IMR-90 (cell line): ENCODE measurements at regions not wholly inside any gene's neighbourhood (a gene's known extent, or its start where the extent isn't known, plus 50 kb on each side); places are given as distances from the start of the nearest gene placed in this dataset.

Source experiments
- ATAC-seq: fragments of 200-7000 bp; cut with Tn5 transposase; 2 replicates; pipeline ENCODE4 v1.9.1; 2020; ENCODE audit warnings: low read depth, mild to moderate bottlenecking, moderate library complexity
- BruUV-seq: library from RNA; stranded (reverse); fragments of 400-500 nt; replicated peaks from 2 replicates; lab custom pipeline; 2021; lab: Mats Ljungman, UMichigan
- CTCF ChIA-PET: fragments of 300-600 bp; formaldehyde crosslinking; extraction: SDS; loops from one replicate; lab custom pipeline; 2021; ENCODE audit warnings: antibody characterized with exemption; lab: Yijun Ruan, JAX
- POLR2A ChIA-PET: fragments of 300-600 bp; sonication (Branson Sonifier 250); formaldehyde crosslinking; loops from one replicate; lab custom pipeline; 2022; ENCODE audit warnings: antibody characterized with exemption; ENCODE audit not compliant: unreplicated experiment; lab: Charles Lee
- DNase-seq: peaks from one replicate; pipeline ENCODE4 v3.0.0; 2013
- H2AFZ ChIP-seq: replicated peaks from 2 replicates; pipeline ENCODE3; 2013; ENCODE audit warnings: low read length, mild to moderate bottlenecking; ENCODE audit not compliant: poor library complexity
- H2AK5ac ChIP-seq: 2 replicates; pipeline ENCODE4 v1.6.1; 2013; ENCODE audit warnings: low read depth, low read length, inconsistent platforms
- H2AK9ac ChIP-seq: replicated peaks from 2 replicates; pipeline ENCODE3; 2013; ENCODE audit warnings: mild to moderate bottlenecking, low read depth, low read length, moderate library complexity; ENCODE audit not compliant: poor library complexity
- H2BK120ac ChIP-seq: 2 replicates; pipeline ENCODE4 v1.6.1; 2013; ENCODE audit warnings: low read depth, low read length, inconsistent platforms
- H2BK15ac ChIP-seq: 3 replicates; pipeline ENCODE4 v1.6.1; 2013; ENCODE audit warnings: low read depth, low read length, inconsistent platforms
- H2BK20ac ChIP-seq: 2 replicates; pipeline ENCODE4 v1.6.1; 2013; ENCODE audit warnings: low read depth, mild to moderate bottlenecking, inconsistent platforms, low read length, moderate library complexity
- H2BK5ac ChIP-seq: 2 replicates; pipeline ENCODE4 v1.6.1; 2013; ENCODE audit warnings: mild to moderate bottlenecking, low read depth, low read length, inconsistent platforms; ENCODE audit not compliant: poor library complexity, severe bottlenecking
- H3K14ac ChIP-seq: replicated peaks from 2 replicates; pipeline ENCODE4 v1.6.1; 2013; ENCODE audit warnings: low read depth, low read length, inconsistent platforms
- H3K18ac ChIP-seq: 2 replicates; pipeline ENCODE4 v1.6.1; 2013; ENCODE audit warnings: low read depth, low read length, control low read depth
- H3K23ac ChIP-seq: 2 replicates; pipeline ENCODE4 v1.6.1; 2013; ENCODE audit warnings: low read depth, low read length, inconsistent platforms
- H3K27ac ChIP-seq: 2 replicates; pipeline ENCODE4 v1.5.1; 2013; ENCODE audit warnings: mild to moderate bottlenecking, control low read depth, low read length; ENCODE audit not compliant: insufficient read depth
- H3K27me3 ChIP-seq: 2 replicates; pipeline ENCODE4 v1.6.1; 2013; ENCODE audit warnings: low read length; ENCODE audit not compliant: control insufficient read depth, insufficient read depth
- H3K36me3 ChIP-seq: 2 replicates; pipeline ENCODE4 v1.6.1; 2013; ENCODE audit warnings: low read length, mixed read lengths; ENCODE audit not compliant: control insufficient read depth, insufficient read depth
- H3K4ac ChIP-seq: 2 replicates; pipeline ENCODE4 v1.6.1; 2013; ENCODE audit warnings: low read depth, low read length, inconsistent platforms
- H3K4me1 ChIP-seq: 2 replicates; pipeline ENCODE4 v1.6.1; 2013; ENCODE audit warnings: low read length, mixed read lengths; ENCODE audit not compliant: control insufficient read depth, insufficient read depth
- H3K4me2 ChIP-seq: 2 replicates; pipeline ENCODE4 v1.6.1; 2013; ENCODE audit warnings: low read depth, mild to moderate bottlenecking, control low read depth, low read length, moderate library complexity
- H3K4me3 ChIP-seq: 2 replicates; pipeline ENCODE4 v1.5.1; 2013; ENCODE audit warnings: low read depth, mild to moderate bottlenecking, control low read depth, low read length, moderate library complexity; ENCODE audit not compliant: insufficient read depth
- H3K56ac ChIP-seq: 2 replicates; pipeline ENCODE4 v1.6.1; 2013; ENCODE audit warnings: low read length, inconsistent platforms; ENCODE audit not compliant: insufficient read depth; ENCODE audit errors: extremely low read depth
- H3K79me1 ChIP-seq, 2 experiments: 2 replicates each; pipeline ENCODE4 v1.6.1; 2013; ENCODE audit warnings: low read length in 2 of 2, inconsistent platforms in 1 of 2, low read depth in 1 of 2
- H3K9ac ChIP-seq: 2 replicates; pipeline ENCODE4 v1.6.1; 2013; ENCODE audit warnings: low read depth, low read length, control low read depth
- H3K9me1 ChIP-seq: 2 replicates; pipeline ENCODE4 v1.6.1; 2013; ENCODE audit warnings: low read length, inconsistent platforms; ENCODE audit not compliant: insufficient read depth
- H3K9me3 ChIP-seq: 2 replicates; pipeline ENCODE4 v1.6.1; 2013; ENCODE audit warnings: low read length; ENCODE audit not compliant: control insufficient read depth, insufficient read depth
- H4K20me1 ChIP-seq: 2 replicates; pipeline ENCODE4 v1.6.1; 2013; ENCODE audit warnings: low read length, inconsistent platforms; ENCODE audit not compliant: insufficient read depth
- H4K5ac ChIP-seq: 2 replicates; pipeline ENCODE4 v1.6.1; 2013; ENCODE audit warnings: mild to moderate bottlenecking, low read depth, low read length, control low read depth
- H4K8ac ChIP-seq, 2 experiments: 2 replicates each; pipeline ENCODE4 v1.6.1; 2013; ENCODE audit warnings: low read depth in 2 of 2, low read length in 2 of 2, control low read depth in 1 of 2, inconsistent platforms in 1 of 2
- H4K91ac ChIP-seq: 2 replicates; pipeline ENCODE4 v1.6.1; 2013; ENCODE audit warnings: low read depth, low read length, inconsistent platforms; ENCODE audit not compliant: insufficient read depth
- BHLHE40 ChIP-seq: fragments of 150-350 bp; IDR thresholded peaks from 2 replicates; pipeline ENCODE4 v1.6.1; 2016; ENCODE audit warnings: mild to moderate bottlenecking, low read depth, low read length
- CHD1 ChIP-seq: IDR thresholded peaks from 2 replicates; pipeline ENCODE4 v1.6.1; 2012; ENCODE audit warnings: low read depth, low read length, improper control_type of control experiment
- CTCF ChIP-seq: conservative IDR thresholded peaks from 2 replicates; pipeline ENCODE4 v1.5.1; 2012; ENCODE audit warnings: mild to moderate bottlenecking, low read depth, low read length, improper control_type of control experiment
- ELK1 ChIP-seq: fragments of 150-350 bp; IDR thresholded peaks from 2 replicates; pipeline ENCODE4 v1.6.1; 2016; ENCODE audit warnings: low read depth, mild to moderate bottlenecking, low read length, moderate library complexity, borderline replicate concordance
- MAFK ChIP-seq: IDR thresholded peaks from 2 replicates; pipeline ENCODE4 v1.6.1; 2012; ENCODE audit warnings: low read depth, low read length, improper control_type of control experiment
- MAZ ChIP-seq: IDR thresholded peaks from 2 replicates; pipeline ENCODE4 v1.6.1; 2012; ENCODE audit warnings: low read depth, mild to moderate bottlenecking, low read length, improper control_type of control experiment, moderate library complexity, borderline replicate concordance
- MXI1 ChIP-seq: IDR thresholded peaks from 2 replicates; pipeline ENCODE4 v1.6.1; 2012; ENCODE audit warnings: low read depth, mild to moderate bottlenecking, low read length, moderate library complexity, borderline replicate concordance
- POLR2A ChIP-seq: IDR thresholded peaks from 2 replicates; pipeline ENCODE4 v1.6.1; 2012; ENCODE audit warnings: mild to moderate bottlenecking, low read depth, low read length
- RAD21 ChIP-seq: IDR thresholded peaks from 2 replicates; pipeline ENCODE4 v1.6.1; 2012; ENCODE audit warnings: low read length, improper control_type of control experiment
- RCOR1 ChIP-seq: IDR thresholded peaks from 2 replicates; pipeline ENCODE4 v1.6.1; 2012; ENCODE audit warnings: mild to moderate bottlenecking, low read length, improper control_type of control experiment; ENCODE audit not compliant: insufficient replicate concordance
- RFX5 ChIP-seq: IDR thresholded peaks from 2 replicates; pipeline ENCODE4 v1.8.0; 2012; ENCODE audit warnings: low read depth, mild to moderate bottlenecking, low read length, moderate library complexity
- SMC3 ChIP-seq: fragments of 150-350 bp; IDR thresholded peaks from 2 replicates; pipeline ENCODE4 v1.6.1; 2016; ENCODE audit warnings: low read depth, mild to moderate bottlenecking, antibody characterized with exemption, low read length, moderate library complexity
- USF2 ChIP-seq: fragments of 150-350 bp; IDR thresholded peaks from 2 replicates; pipeline ENCODE4 v1.6.1; 2017; ENCODE audit warnings: mild to moderate bottlenecking, antibody characterized with exemption, low read length, low read depth
- WGBS, 2 experiments: methylation state at CpG; one replicate each; pipeline versions ENCODE4 v1.1.5 to v1.1.7; 2013; ENCODE audit warnings: missing lambda C conversion rate in 2 of 2; ENCODE audit not compliant: insufficient read length in 1 of 2; ENCODE audit errors: extremely low coverage in 2 of 2; 5-methylcytosine and 5-hydroxymethylcytosine counted together
- dilution Hi-C: fragments of 300-500 bp; cut with HindIII; formaldehyde crosslinking; loops from one replicate; pipeline ENCODE4 v1.14.3; 2018; ENCODE audit warnings: low sequenced_read_pairs; ENCODE audit not compliant: unreplicated experiment
- in situ Hi-C: fragments of 300-500 bp; cut with MboI; formaldehyde crosslinking; loops from 3 replicates; pipeline ENCODE4 v1.14.3; 2019; ENCODE audit warnings: low sequenced_read_pairs, inconsistent platforms, mixed read lengths
- intact Hi-C: fragments of 100-400 bp; cut with micrococcal nuclease; formaldehyde crosslinking; loops from 2 replicates; pipeline ENCODE4 v1.10.0; 2022

- H3K36me3 ChIP-seq = no peaks in the 10 kb centered on the region
- peaks cover 4% of the 10 kb centered on the region; the same call in 1 of the 2 replicates for H4K20me1 ChIP-seq
- H3K4ac ChIP-seq = no peak overlapping the region
- H3K79me1 ChIP-seq = no peaks in the 10 kb centered on the region
- H3K9me1 ChIP-seq = peaks cover 8% of the 10 kb centered on the region
- no peak overlapping the region for H4K91ac ChIP-seq
- H2AK9ac ChIP-seq = no peak overlapping the region
- H2BK15ac ChIP-seq = peak overlapping the region; percentile 40; the same call in 1 of the 3 replicates
- in situ Hi-C loops (no loop called here), intact Hi-C loops (loop anchor here (10.0 kb wide), 1 partner anchor 524 kb away; no protein-coding TSS in a partner anchor), dilution Hi-C loops (no loop called here)
- POLR2A ChIA-PET = interaction anchor here (0.6 kb wide), 1 partner anchor 257 kb away, joined by 4 read pairs; no protein-coding TSS in a partner anchor
- no peak overlapping the region for H3K23ac ChIP-seq
- no peak overlapping the region for H2AFZ ChIP-seq
- peaks cover 10% of the 10 kb centered on the region for H3K4me1 ChIP-seq
- H2BK20ac ChIP-seq = no peak overlapping the region
- H3K4me2 ChIP-seq = no peak overlapping the region
- DNase-seq = no peak
- H4K5ac ChIP-seq = no peak overlapping the region
- H3K9me3 ChIP-seq = no peaks in the 10 kb centered on the region
- BruUV-seq = no TSS peak
- no peak overlapping the region for H2BK5ac ChIP-seq
- H3K4me3 ChIP-seq = no peak overlapping the region
- CTCF ChIA-PET = interaction anchor here (0.6 kb wide), 1 partner anchor 404 kb away, joined by 3 read pairs; no protein-coding TSS in a partner anchor
- WGBS, 2 experiments = no CpG with 5 or more reads among the region's 1 CpG
- no peak overlapping the region for H3K14ac ChIP-seq
- H4K8ac ChIP-seq = no peak overlapping the region
- no peak for TF ChIP-seq RAD21
- TF ChIP-seq RCOR1 = no peak
- TF ChIP-seq USF2 = no peak
- no peak for TF ChIP-seq MXI1
- TF ChIP-seq CTCF = no peak
- no peak for TF ChIP-seq MAZ
- no peak for TF ChIP-seq POLR2A
- no peak for TF ChIP-seq ELK1
- TF ChIP-seq RFX5 = no peak
- TF ChIP-seq MAFK = no peak
- TF ChIP-seq SMC3 = no peak
- no peak for TF ChIP-seq CHD1
- TF ChIP-seq BHLHE40 = no peak
- H3K18ac ChIP-seq = no peak overlapping the region
- H3K56ac ChIP-seq = no peak overlapping the region
- H3K27ac ChIP-seq = no peak overlapping the region
- no peaks in the 10 kb centered on the region for H3K27me3 ChIP-seq
- no peak overlapping the region for H2BK120ac ChIP-seq
- H3K9ac ChIP-seq = no peak overlapping the region
- H2AK5ac ChIP-seq = no peak overlapping the region
- ATAC-seq = no peak
These were observed 278.5 kb downstream of the PLPP3 start for GRCh38 chr1:56300836-56301235.
